OCI-LY1 (cell line): ENCODE measurements at regions not wholly inside any gene's neighbourhood (a gene's known extent, or its start where the extent isn't known, plus 50 kb on each side); places are given as distances from the start of the nearest gene placed in this dataset.

ENCODE experiments used
- H2AFZ ChIP-seq: fragments of 200-600 bp; sonication (generic), shearing (Covaris generic); 2 replicates; pipeline ENCODE4 v1.6.0; 2014; ENCODE audit warnings: antibody characterized with exemption, mild to moderate bottlenecking, low read length
- H3F3A ChIP-seq: fragments of 200-600 bp; sonication (generic), shearing (Covaris generic); 2 replicates; pipeline ENCODE4 v1.6.0; 2014; ENCODE audit warnings: mild to moderate bottlenecking, antibody characterized with exemption, low read length, moderate library complexity; ENCODE audit not compliant: insufficient read depth
- H3K27ac ChIP-seq: fragments of 200-600 bp; sonication (generic); 2 replicates; pipeline ENCODE4 v1.5.1; 2014; ENCODE audit warnings: low read length, mixed run types, mild to moderate bottlenecking, low read depth; ENCODE audit not compliant: poor library complexity, severe bottlenecking
- H3K27me3 ChIP-seq: fragments of 200-600 bp; sonication (generic); 2 replicates; pipeline ENCODE4 v1.6.0; 2014; ENCODE audit warnings: antibody characterized with exemption, mild to moderate bottlenecking, low read length, moderate library complexity; ENCODE audit not compliant: insufficient read depth
- H3K36me3 ChIP-seq: fragments of 200-600 bp; sonication (generic); 2 replicates; pipeline ENCODE4 v1.6.1; 2014; ENCODE audit warnings: mild to moderate bottlenecking, antibody characterized with exemption, low read length, moderate library complexity, mixed read lengths; ENCODE audit not compliant: insufficient read depth
- H3K4me1 ChIP-seq: fragments of 200-600 bp; sonication (generic); 2 replicates; pipeline ENCODE4 v1.5.1; 2014; ENCODE audit warnings: mild to moderate bottlenecking, low read length, moderate library complexity; ENCODE audit not compliant: insufficient read depth, severe bottlenecking
- H3K4me2 ChIP-seq: fragments of 200-600 bp; sonication (generic), shearing (Covaris generic); 2 replicates; pipeline ENCODE4 v1.6.1; 2014; ENCODE audit warnings: low read length
- H3K4me3 ChIP-seq: fragments of 200-600 bp; sonication (generic); 2 replicates; pipeline ENCODE4 v1.5.1; 2014; ENCODE audit warnings: low read length, low read depth, mild to moderate bottlenecking, mixed read lengths; ENCODE audit not compliant: poor library complexity, severe bottlenecking
- H3K79me2 ChIP-seq: fragments of 200-600 bp; shearing (Covaris generic); 2 replicates; pipeline ENCODE4 v1.6.1; 2016; ENCODE audit warnings: mixed run types, low read length, mixed read lengths; ENCODE audit not compliant: insufficient read depth
- H3K9ac ChIP-seq: fragments of 200-600 bp; sonication (generic), shearing (Covaris generic); 2 replicates; pipeline ENCODE4 v1.6.1; 2014; ENCODE audit warnings: mild to moderate bottlenecking, low read length, mixed read lengths
- H3K9me2 ChIP-seq: fragments of 200-600 bp; sonication (generic), shearing (Covaris generic); 2 replicates; pipeline ENCODE4 v1.6.1; 2014; ENCODE audit warnings: low read depth, mild to moderate bottlenecking, low read length, mixed read lengths
- H3K9me3 ChIP-seq: fragments of 200-600 bp; shearing (Covaris generic); 2 replicates; pipeline ENCODE4 v1.6.1; 2014; ENCODE audit warnings: low read length, mixed read lengths
- H4K20me1 ChIP-seq: fragments of 200-600 bp; sonication (generic), shearing (Covaris generic); 2 replicates; pipeline ENCODE4 v1.6.0; 2016; ENCODE audit warnings: mild to moderate bottlenecking, low read length; ENCODE audit not compliant: insufficient read depth
- EZH2 ChIP-seq: fragments of 200-600 bp; sonication (generic), shearing (Covaris generic); IDR thresholded peaks from 2 replicates; pipeline ENCODE4 v1.8.0; 2017; ENCODE audit warnings: borderline replicate concordance, mixed run types, mild to moderate bottlenecking, antibody characterized with exemption, low read length, moderate library complexity, mixed read lengths
- TF ChIP-seq, protein P1 (sequence below): fragments of 200-600 bp; sonication (generic), shearing (Covaris generic); IDR thresholded peaks from 2 replicates; pipeline ENCODE4 v1.5.1; 2017; ENCODE audit warnings: mild to moderate bottlenecking, antibody characterized with exemption, low read length, moderate library complexity, mixed read lengths

DNA sequence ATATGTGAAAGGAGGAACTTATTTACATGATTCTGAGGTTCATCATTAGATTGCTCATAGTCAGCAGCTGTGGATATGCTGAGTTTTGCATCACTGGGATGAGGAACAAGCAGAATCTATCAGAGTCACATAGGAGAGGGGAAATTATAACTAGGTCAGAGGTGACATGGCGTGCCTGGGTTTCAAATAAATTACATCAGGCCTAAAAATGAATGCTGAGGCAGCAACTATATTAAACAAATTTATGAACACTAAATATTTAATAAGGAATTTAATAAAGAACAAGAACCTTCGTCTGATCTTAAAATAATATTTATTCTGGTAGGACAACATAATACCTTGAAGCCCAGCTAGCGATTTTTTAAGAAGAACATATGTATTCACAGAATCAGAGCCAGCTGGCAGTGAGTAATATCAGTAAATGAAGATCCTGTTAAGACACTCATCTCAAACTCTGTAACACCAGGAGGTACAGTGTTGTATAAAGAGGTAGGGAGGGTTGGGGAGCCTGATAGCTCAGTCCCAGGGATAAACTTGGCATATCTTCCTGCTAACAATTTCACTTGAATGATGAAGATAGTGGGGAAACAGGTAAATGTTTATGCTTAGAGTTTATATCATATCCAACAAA lies 60.9 kb upstream of the HS3ST1 start:
- Histone ChIP-seq H3K27me3 (no peaks in the 10 kb centered on the region), H3K9me2 (no peaks in the 10 kb centered on the region), H3K36me3 (no peaks in the 10 kb centered on the region), H3K4me2 (no peak overlapping the region), H3K79me2 (no peaks in the 10 kb centered on the region), H2AFZ (no peak overlapping the region), H3K4me3 (no peak overlapping the region), H3K9me3 (no peaks in the 10 kb centered on the region), H4K20me1 (no peaks in the 10 kb centered on the region), H3F3A (no peaks in the 10 kb centered on the region), H3K27ac (no peak overlapping the region), H3K4me1 (no peaks in the 10 kb centered on the region), H3K9ac (no peak overlapping the region)
- TF ChIP-seq, protein P1, sequence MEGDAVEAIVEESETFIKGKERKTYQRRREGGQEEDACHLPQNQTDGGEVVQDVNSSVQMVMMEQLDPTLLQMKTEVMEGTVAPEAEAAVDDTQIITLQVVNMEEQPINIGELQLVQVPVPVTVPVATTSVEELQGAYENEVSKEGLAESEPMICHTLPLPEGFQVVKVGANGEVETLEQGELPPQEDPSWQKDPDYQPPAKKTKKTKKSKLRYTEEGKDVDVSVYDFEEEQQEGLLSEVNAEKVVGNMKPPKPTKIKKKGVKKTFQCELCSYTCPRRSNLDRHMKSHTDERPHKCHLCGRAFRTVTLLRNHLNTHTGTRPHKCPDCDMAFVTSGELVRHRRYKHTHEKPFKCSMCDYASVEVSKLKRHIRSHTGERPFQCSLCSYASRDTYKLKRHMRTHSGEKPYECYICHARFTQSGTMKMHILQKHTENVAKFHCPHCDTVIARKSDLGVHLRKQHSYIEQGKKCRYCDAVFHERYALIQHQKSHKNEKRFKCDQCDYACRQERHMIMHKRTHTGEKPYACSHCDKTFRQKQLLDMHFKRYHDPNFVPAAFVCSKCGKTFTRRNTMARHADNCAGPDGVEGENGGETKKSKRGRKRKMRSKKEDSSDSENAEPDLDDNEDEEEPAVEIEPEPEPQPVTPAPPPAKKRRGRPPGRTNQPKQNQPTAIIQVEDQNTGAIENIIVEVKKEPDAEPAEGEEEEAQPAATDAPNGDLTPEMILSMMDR: no peak
- no peak for TF ChIP-seq EZH2

DNA sequence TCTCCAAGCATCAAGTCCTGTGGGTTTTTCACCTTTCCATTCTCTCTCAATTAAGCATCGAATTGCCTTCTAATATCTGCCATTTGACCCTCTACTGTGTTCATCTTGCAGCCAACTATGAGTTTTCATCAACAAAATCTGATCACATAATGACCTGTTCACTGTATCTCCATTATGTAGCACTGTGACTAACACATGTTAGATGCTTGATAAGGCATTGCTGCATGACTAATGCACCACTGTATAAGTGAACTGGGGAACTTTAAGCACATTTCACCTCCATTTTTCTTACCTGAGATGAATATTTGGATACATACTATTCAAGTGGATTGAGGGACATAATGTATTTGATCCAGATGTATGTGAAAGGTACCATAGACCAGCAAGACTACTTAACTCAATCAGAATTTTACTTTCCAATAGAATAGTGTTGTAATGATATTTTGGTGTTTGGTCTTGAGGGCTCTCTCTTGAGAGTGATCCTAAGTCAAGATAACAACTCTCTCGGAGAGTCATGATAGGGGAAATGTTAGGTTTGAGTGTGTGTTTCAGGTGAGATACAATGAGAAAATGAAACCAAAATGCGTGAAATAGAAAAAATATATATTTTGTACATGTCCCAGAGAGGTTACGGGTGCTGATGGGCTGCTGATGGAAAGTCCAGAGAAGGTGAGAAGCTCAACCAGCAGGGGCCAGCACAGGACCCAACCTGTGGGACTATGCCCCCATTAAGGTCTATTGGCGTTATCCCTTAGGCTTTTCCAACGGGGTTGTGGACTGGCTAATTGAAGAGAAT lies 60.2 kb upstream of the HS3ST1 start:
- Histone ChIP-seq H3K9me2 (no peaks in the 10 kb centered on the region), H3K79me2 (no peaks in the 10 kb centered on the region), H3K9ac (no peak overlapping the region), H4K20me1 (no peaks in the 10 kb centered on the region), H3K4me2 (no peak overlapping the region), H3F3A (no peaks in the 10 kb centered on the region), H3K27ac (no peak overlapping the region), H3K4me1 (no peaks in the 10 kb centered on the region), H3K9me3 (no peaks in the 10 kb centered on the region), H3K4me3 (no peak overlapping the region), H3K36me3 (no peaks in the 10 kb centered on the region), H3K27me3 (no peaks in the 10 kb centered on the region), H2AFZ (no peak overlapping the region)
- TF ChIP-seq, protein P1: no peak

- H3K27ac ChIP-seq: no peak overlapping the region
- no peak overlapping the region for H3K4me3 ChIP-seq
- TF ChIP-seq, protein P1: no peak
- no peak for TF ChIP-seq EZH2
- H3K4me2 ChIP-seq: no peak overlapping the region
- no peak overlapping the region for H3K9ac ChIP-seq
- H3K4me1 ChIP-seq: no peaks in the 10 kb centered on the region
- no peak overlapping the region for H2AFZ ChIP-seq
- H3K9me2 ChIP-seq: no peaks in the 10 kb centered on the region
- no peaks in the 10 kb centered on the region for H3K36me3 ChIP-seq
- H3K27me3 ChIP-seq: no peaks in the 10 kb centered on the region
- H3K9me3 ChIP-seq: no peaks in the 10 kb centered on the region
- H3K79me2 ChIP-seq: no peaks in the 10 kb centered on the region
- no peaks in the 10 kb centered on the region for H4K20me1 ChIP-seq
- no peaks in the 10 kb centered on the region for H3F3A ChIP-seq
Observed at GRCh38 chr4:11487868-11488544, 59.3 kb upstream of the HS3ST1 start.
